ENCODE measurements at regions not wholly inside any gene's neighbourhood (a gene's known extent, or its start where the extent isn't known, plus 50 kb on each side); places are given as distances from the start of the nearest gene placed in this dataset.
A peak's percentile ranks its signal among the peaks of the same experiment; 100 is the strongest.

DNA sequence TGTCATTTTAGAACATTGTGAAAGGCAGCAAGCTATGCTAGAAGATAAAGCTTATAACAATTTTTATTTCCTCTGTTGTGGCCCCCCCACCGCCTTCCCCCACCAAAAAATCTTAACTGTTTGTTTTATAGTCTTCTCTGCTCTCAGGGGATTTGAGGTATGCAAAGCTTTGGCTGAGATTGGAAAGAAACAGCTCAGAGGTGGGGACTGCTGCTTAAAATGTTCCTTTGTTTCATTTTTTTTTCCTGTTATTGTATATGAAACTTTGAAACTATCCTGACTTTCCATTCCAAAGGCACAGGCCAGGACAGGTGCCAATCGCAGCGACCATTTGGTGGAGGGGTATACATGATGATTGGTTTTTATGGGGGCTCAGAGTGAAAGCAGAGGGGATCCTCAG, 114.7 kb upstream of the PHACTR1 start:
- no peak overlapping the region for H3K4me3 Mint-ChIP-seq
- peaks cover 22% of the 10 kb centered on the region for H3K4me1 Mint-ChIP-seq (ENCODE audit: low read depth)
- no peak overlapping the region for H3K27ac Mint-ChIP-seq
- no peaks in the 10 kb centered on the region for H3K9me3 Mint-ChIP-seq
- no peaks in the 10 kb centered on the region for H3K27me3 Mint-ChIP-seq (ENCODE audit: insufficient read depth)
- no peak for DNase-seq
- H3K36me3 Mint-ChIP-seq (ENCODE audit: low read depth) = no peaks in the 10 kb centered on the region
- TF ChIP-seq CTCF (IDR thresholded peaks at IDR 0.05) = no peak

DNA sequence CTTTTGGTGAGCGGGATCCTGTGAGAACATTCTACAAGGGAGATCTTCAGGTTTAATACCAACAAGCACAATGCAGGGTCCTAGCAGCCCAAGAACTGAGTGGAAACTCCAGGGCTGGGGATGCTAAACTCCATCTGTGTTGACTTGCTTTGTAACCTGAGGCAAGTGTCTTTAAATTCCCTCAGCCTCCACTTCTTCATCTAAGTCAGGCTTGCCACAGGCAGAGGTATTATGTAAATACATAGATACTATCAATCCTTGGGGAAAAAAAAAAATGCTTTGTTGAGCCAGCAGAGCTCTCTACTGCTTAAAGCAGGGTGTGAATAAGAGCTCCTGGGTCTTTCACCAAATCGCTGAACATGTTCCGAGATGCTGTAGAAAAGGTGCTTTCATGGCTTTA, 114.2 kb upstream of the PHACTR1 start:
- H3K27ac Mint-ChIP-seq = no peak overlapping the region
- DNase-seq = no peak
- TF ChIP-seq CTCF (IDR thresholded peaks at IDR 0.05) = no peak
- no peaks in the 10 kb centered on the region for H3K9me3 Mint-ChIP-seq
- no peaks in the 10 kb centered on the region for H3K27me3 Mint-ChIP-seq (ENCODE audit: insufficient read depth)
- no peaks in the 10 kb centered on the region for H3K36me3 Mint-ChIP-seq (ENCODE audit: low read depth)
- H3K4me3 Mint-ChIP-seq = no peak overlapping the region
- H3K4me1 Mint-ChIP-seq (ENCODE audit: low read depth) = peaks cover 27% of the 10 kb centered on the region

GRCh38 chr6:12602951-12603672, 113.5 kb upstream of the PHACTR1 start:
- peak; percentile 72 for DNase-seq
- peak; percentile 85 for TF ChIP-seq CTCF (IDR thresholded peaks at IDR 0.05)
- Mint-ChIP-seq H3K4me1 (ENCODE audit: low read depth) (peaks cover 35% of the 10 kb centered on the region), H3K36me3 (ENCODE audit: low read depth) (no peaks in the 10 kb centered on the region), H3K27ac (no peak overlapping the region), H3K4me3 (no peak overlapping the region), H3K9me3 (no peaks in the 10 kb centered on the region), H3K27me3 (ENCODE audit: insufficient read depth) (no peaks in the 10 kb centered on the region)

- H3K9me3 Mint-ChIP-seq = no peaks in the 10 kb centered on the region
- peaks cover 40% of the 10 kb centered on the region for H3K4me1 Mint-ChIP-seq (ENCODE audit: low read depth)
- no peaks in the 10 kb centered on the region for H3K36me3 Mint-ChIP-seq (ENCODE audit: low read depth)
- no peak for DNase-seq
- TF ChIP-seq CTCF (IDR thresholded peaks at IDR 0.05) = peak; percentile 43
- no peak overlapping the region for H3K4me3 Mint-ChIP-seq
- no peak overlapping the region for H3K27ac Mint-ChIP-seq
- H3K27me3 Mint-ChIP-seq (ENCODE audit: insufficient read depth) = no peaks in the 10 kb centered on the region
Measured at GRCh38 chr6:12603673-12604049, 112.9 kb upstream of the PHACTR1 start.

- Mint-ChIP-seq H3K4me1 (ENCODE audit: low read depth) (peaks cover 46% of the 10 kb centered on the region), H3K36me3 (ENCODE audit: low read depth) (no peaks in the 10 kb centered on the region), H3K4me3 (no peak overlapping the region)
Measured at GRCh38 chr6:12605888-12606345, 110.7 kb upstream of the PHACTR1 start.

More at GRCh38 chr6:12605888-12606345, 110.7 kb upstream of the PHACTR1 start:
- DNase-seq = peak; percentile 58
- Mint-ChIP-seq H3K9me3 (no peaks in the 10 kb centered on the region), H3K27me3 (ENCODE audit: insufficient read depth) (no peaks in the 10 kb centered on the region), H3K27ac (no peak overlapping the region)
- TF ChIP-seq CTCF (IDR thresholded peaks at IDR 0.05) = peak; percentile 92

All from HFFc6 (cell line).